NCI-H226 (cell line): ENCODE measurements at regions not wholly inside any gene's neighbourhood (a gene's known extent, or its start where the extent isn't known, plus 50 kb on each side); places are given as distances from the start of the nearest gene placed in this dataset.
A peak's percentile ranks its signal among the peaks of the same experiment; 100 is the strongest.
"Not testable (repeated sequence)": the region's sequence is repeated elsewhere in the genome, so short reads cannot be mapped to it uniquely, and the experiment has no call there.

Experiments used
- DNase-seq: peaks from one replicate; pipeline ENCODE4 v3.0.0-alpha.2; 2015

DNA sequence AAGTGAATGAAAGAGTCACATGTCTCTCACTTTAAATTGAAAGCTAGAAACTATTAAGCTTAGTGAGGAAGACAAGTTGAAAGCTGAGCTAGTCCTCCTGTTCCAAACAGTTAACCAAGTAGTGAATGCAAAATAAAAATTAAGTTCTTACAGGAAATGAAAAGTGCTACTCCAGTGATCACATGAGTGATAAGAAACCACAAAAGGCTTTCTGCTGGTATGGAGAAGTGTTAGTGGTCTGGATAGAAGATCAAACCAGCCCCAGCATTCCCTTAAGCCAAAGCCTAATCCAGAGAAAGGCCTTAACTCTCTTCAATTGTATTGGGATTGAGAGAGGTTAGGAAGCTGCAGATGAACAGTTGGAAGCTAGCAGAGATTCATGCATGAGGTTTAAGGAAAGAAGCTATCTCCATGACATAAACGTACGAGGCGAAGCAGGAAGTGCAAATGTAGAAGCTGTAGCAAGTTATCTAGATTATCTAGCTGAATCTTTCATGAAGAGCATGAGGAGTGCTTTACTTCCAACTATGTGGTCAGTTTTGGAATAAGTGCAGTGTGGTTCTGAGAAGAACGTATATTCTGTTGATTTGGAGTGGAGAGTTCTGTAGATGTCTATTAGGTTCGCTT lies 261.6 kb downstream of the MDFIC start:
- DNase-seq = peak; percentile 5

- DNase-seq = no peak
Observed at GRCh38 chr7:115178835-115179234, 256.9 kb downstream of the MDFIC start.

DNA sequence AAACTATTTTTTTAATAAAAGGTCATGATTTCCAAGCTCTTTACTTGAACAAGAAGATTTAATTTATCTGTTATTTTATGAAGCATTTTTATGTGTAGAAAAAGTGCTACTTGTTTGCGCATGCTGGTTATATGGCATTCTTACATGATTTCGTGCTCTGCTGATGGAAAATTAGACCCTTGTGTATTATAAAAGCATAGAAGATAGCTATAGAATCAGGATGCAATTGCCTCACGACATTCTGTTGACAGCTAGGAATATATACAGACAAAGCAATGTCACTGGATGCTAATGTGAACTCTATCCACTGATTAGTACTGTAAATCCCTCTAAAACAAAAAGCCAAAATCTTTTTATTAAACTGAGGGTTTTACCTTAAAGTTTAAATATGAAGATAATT lies 255.9 kb downstream of the MDFIC start:
- DNase-seq = no peak

DNA sequence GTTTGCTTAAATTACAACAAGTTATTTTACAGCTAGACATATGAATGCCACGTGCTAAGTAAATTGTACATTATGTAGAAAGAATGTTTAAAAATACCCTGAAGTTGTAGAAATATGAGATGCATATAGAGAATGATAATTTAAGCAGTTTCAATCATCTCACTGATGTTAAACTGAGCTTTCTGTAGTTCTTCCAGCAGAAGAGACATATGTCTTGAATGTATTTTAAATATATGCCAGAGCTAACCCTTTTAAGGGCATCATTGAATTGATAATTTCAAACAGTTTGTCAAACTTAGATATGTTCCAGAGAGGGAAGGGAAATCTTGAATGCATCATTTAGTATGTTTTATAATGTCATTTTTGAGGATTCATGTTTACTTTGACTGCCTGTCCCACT lies 255.2 kb downstream of the MDFIC start:
- DNase-seq = no peak

GRCh38 chr7:115172397-115172796 lies 250.5 kb downstream of the MDFIC start:
- not testable (repeated sequence) for DNase-seq

DNA sequence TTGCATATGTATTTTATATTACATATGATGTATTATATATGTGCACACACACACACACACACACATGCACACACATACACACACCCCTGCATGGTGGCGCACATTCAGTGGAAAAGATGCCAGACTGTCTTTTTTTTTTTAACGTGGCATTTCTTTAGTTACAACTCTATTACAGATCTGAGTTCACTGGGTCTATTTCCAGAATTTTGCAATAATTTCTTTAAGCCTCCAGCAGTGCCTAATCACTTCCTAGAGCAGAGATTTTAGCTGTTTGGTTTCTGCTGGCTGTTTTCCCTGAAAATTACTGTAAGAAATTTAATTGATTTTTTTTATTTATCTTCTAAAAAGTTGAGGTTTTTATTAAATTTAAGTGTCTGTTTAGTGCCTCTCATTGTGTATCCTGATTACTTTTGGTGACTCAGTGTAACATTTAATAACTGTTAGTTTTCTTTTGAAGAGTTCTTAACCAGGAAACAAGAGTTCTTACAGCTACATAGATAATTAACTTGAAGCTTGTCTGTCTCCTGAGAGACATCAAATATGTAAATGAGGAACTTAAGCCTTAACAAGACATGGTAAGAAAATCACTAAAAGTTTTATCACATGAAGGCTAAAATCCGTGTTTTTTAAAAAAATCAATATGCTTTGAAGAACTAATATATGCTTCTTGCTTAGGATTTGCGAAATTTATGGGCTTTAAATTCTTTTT lies 232.0 kb downstream of the MDFIC start:
- DNase-seq = no peak

DNA sequence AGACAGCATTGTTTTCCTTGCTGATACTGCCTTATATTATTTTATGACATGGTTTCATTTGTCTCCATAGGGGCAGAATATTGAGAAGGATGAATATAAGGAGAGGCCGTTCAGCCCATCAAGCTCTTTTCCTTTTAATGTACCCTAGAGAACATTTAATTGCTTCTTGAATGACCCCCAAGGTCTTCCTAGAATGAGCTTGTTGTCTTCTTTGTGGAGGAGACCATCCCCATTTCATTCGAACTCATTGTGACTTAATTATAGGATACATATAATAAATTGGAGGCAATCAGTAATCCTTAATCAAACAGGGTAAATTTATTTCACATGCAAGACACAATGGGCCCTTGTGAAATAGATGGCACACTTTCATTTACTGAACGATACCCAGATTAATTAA lies 231.3 kb downstream of the MDFIC start:
- no peak for DNase-seq

- DNase-seq = no peak
Observed at GRCh38 chr7:115146148-115146547, 224.3 kb downstream of the MDFIC start.

DNA sequence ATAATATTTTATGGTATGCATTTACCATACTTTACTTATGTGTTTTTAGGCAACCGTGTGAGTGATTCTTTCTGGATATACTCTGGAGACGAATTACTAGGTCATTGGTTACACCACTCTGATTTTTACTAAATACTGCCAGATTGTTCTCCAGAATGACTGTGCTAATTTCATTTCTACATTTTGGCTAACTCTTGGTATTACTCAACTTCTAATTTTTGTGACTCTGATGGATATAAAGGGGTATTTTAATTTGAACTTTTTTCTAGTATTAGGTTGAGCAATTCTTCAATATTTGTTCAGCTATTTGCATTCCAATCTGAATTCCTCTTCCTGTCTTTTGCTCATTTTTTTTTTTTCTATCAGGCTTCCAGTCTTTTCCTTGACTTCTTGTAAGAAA lies 223.6 kb downstream of the MDFIC start:
- no peak for DNase-seq

DNA sequence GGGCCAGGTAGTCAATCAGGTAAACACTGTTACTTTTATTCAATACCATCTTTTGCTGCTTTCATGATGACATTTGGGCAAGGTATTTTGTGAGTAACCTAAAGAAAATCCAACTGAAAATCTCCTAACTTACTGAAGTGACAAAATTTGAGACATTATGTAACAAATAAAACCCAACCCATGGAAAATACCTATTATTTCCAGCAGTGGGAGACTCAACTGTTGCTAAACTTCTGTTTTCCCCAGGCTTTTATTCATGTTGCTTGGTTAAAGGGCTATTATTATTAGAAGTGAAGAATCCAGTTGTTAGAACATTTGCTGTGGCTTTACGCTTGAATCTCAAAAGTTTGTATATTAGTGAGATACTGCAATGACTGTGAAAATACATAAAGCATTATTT lies 215.9 kb downstream of the MDFIC start:
- DNase-seq = no peak

- no peak for DNase-seq
Observed at GRCh38 chr7:115136796-115137443, 215.0 kb downstream of the MDFIC start.

- no peak for DNase-seq
Observed at GRCh38 chr7:115135769-115136410, 214.0 kb downstream of the MDFIC start.

DNA sequence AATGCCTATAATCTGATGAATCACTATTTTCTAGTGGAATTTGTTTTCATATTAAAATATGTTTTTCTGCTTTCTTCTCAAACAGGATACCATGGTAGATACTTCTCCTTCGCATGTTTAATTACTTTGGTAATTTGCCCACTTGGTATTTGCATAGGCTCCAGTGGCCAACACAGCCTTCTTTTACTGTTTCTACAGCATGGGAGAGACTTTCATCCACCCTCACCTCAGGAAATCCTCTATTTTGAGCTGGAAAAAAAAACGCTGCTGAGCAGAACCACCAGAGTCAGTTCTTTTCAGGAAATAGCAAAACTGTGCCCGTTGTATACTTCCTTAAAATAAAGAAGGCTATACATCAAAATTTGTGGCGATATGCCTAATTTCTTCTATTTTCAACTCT lies 213.3 kb downstream of the MDFIC start:
- DNase-seq = no peak

- no peak for DNase-seq
Observed at GRCh38 chr7:115133248-115133647, 211.4 kb downstream of the MDFIC start.

DNA sequence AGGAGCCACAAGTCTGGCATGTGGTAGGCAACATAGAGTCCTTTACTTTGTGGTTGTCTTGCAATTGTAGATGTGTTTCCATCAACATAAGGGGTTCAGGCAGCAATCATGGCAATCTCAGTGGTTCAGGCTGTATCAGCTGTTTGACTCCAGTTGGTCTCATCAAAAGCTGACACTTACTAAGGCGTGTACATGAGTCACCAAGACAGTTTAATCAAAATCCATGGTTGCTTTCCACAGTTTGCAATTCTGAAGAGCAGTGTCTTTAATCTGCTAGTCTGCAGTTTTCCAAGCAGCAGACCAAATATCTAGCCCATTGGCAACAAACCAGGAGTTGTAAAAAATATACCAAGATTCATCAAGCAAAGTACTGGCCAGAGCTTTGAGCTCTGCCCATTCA lies 210.2 kb downstream of the MDFIC start:
- peak; percentile 11 for DNase-seq

DNA sequence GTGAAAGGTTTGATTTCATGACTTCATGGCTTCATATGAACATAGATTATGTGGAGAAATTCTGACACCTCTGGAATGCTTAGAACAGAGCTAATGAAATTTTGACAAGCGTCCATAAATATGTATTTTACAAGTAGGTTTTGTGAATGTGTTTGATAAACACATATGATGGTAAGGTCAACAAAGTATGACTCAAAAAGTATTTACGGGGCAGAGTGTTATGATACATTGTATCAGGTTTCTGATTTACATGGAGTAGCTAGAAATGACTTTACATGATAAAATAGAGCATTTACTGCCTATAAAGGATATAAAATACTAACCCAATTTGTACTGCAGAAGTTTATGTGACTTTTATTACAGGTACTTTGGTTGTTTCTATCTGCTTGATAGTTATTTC lies 206.3 kb downstream of the MDFIC start:
- no peak for DNase-seq

DNA sequence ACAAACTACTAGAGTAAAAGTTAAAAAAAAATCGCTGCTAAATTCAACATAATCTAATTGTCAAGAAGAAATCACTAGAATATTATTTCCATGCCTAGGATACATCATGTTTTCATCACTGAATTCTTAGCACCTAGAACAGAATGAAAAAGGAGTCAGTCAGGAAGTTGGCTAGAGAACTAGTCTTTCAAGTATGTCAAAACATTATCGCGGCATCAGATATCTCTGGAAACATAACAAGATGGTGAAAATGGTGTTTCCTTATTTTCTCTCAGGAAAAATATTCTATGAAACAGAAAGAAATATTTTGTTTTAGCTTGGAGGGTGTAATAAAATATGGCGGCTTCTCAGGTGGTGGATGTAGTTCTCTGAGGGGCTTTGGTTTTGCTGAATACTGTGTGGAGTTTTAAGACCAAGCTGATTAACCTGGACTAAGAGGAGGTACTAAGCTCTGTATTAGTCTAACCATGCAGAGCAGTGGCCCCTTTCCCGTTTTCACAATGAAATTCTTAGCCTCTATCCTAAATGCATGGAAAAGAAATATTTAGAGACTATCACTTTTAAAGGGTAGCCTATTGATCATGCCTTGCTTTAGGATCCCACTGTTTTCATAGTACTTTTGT lies 205.6 kb downstream of the MDFIC start:
- no peak for DNase-seq

DNA sequence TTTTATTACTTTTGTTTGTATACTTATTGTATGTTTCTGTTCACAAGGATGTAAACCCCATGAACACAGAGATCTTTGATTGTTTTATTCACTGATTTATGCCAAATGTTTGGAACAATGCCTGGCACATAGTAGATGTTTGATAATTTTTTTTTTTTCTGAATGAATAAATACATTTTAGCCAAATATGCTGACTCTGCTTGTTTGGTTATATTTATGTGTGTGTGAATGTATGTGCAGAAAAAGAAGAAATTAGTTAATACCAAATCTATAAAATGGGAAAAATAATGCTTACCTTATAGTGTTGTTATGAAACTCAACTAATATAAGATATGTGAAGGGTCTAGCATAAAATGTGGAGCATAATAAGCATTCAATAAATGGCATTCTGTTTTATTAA lies 203.9 kb downstream of the MDFIC start:
- no peak for DNase-seq

- DNase-seq = no peak
Observed at GRCh38 chr7:115125312-115125711, 203.4 kb downstream of the MDFIC start.

DNA sequence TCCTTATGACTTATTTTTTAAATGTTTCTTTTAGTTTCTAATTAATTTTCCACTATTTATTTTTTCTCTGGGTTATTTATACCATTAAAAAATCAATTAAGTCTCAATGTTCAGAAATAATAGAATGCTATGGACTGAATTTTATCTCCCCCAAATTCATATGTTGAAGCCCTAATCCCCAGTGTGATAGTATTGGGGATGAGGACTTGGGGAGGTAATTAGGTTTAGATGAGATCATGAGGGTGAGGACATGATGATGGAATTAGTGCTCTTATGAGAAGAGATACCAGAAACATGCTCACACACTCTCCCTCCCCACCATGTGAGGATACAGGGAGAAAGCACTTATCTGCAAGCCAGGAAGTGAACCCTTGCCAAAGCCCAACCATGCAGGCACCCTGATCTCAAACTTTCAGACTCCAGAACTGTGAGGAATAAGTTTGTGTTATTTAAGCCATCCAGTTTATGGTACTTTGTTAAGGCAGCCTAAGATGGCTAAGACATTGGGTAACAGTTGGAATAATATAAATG lies 202.6 kb downstream of the MDFIC start:
- peak; percentile 86 for DNase-seq

DNA sequence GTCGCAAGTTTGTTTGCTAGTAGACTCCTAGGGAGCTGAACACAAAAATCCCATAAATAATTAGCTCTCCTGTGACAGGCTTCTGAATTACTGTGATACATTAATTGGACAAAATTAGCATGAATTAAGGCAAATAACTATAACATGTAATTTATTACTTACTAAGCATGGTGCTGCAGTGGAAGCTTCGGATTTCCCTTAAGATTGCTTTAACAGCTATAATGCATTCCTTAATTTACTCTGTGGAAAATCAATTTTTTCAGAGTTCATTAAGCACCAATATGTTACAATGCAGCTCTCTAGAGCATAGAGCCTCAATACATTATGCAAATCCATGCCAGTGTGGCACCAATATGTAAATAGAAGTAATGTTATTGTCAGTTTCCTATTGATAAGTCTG lies 201.5 kb downstream of the MDFIC start:
- DNase-seq = no peak

DNA sequence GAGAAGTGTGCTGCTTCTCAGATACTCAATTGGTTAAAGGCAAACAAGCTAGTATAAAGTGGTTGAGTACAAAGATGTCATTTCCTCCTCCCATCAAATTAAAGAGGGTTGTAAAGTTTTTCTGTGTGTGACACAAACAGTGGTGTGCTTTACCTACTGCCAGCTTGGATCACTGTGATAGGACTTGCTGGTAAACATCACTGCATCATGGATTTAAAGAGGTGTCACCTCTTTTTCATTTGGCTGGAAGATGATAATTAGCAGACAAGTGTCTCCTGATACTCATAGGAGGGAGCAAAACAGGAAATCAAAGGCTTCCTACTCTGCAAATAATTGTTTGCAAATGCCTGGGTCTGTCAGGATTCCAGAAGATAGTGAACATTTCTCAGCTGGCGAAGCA lies 200.5 kb downstream of the MDFIC start:
- no peak for DNase-seq

GRCh38 chr7:115117748-115118147 lies 195.9 kb downstream of the MDFIC start:
- DNase-seq = no peak
